Parathyroid adenoma (tissue), 2 donors: ENCODE measurements at regions not wholly inside any gene's neighbourhood (a gene's known extent, or its start where the extent isn't known, plus 50 kb on each side); places are given as distances from the start of the nearest gene placed in this dataset.

Experiments
- H2AFZ ChIP-seq: fragments of 300-600 bp; sonication (generic); one replicate; pipeline ENCODE4 v1.7.0; 2017; ENCODE audit warnings: antibody characterized with exemption, mild to moderate bottlenecking
- H3K27ac ChIP-seq: fragments of 300-600 bp; sonication (generic); one replicate; pipeline ENCODE4 v1.7.0; 2017
- H3K27me3 ChIP-seq: fragments of 300-600 bp; sonication (generic); one replicate; pipeline ENCODE4 v1.7.0; 2017; ENCODE audit warnings: low read length; ENCODE audit not compliant: control insufficient read depth, insufficient read depth
- H3K36me3 ChIP-seq: fragments of 300-600 bp; sonication (generic); one replicate; pipeline ENCODE4 v1.7.0; 2017; ENCODE audit warnings: low read length; ENCODE audit not compliant: control insufficient read depth, insufficient read depth
- H3K4me1 ChIP-seq: fragments of 300-600 bp; sonication (generic); one replicate; pipeline ENCODE4 v1.7.0; 2017; ENCODE audit warnings: control low read depth
- H3K4me2 ChIP-seq: fragments of 300-600 bp; sonication (generic); one replicate; pipeline ENCODE4 v1.7.0; 2017; ENCODE audit warnings: low read length
- H3K4me3 ChIP-seq: fragments of 300-600 bp; sonication (generic); one replicate; pipeline ENCODE4 v1.7.0; 2017; ENCODE audit warnings: low read depth, low read length
- H3K79me2 ChIP-seq: fragments of 300-600 bp; sonication (generic); one replicate; pipeline ENCODE4 v1.7.0; 2017; ENCODE audit warnings: control low read depth
- H3K9ac ChIP-seq: fragments of 300-600 bp; sonication (generic); one replicate; pipeline ENCODE4 v1.7.0; 2017; ENCODE audit warnings: mild to moderate bottlenecking
- H3K9me3 ChIP-seq: fragments of 300-600 bp; sonication (generic); one replicate; pipeline ENCODE4 v1.7.0; 2017; ENCODE audit warnings: low read length; ENCODE audit not compliant: control insufficient read depth
- CTCF ChIP-seq: fragments of 300-600 bp; sonication (generic); IDR thresholded peaks from one replicate; pipeline ENCODE4 v1.7.0; 2017; ENCODE audit warnings: antibody characterized with exemption, mild to moderate bottlenecking
- donor health status: primary hyperparathyroidism.

GRCh38 chr5:27412384-27412783, 374.0 kb upstream of the CDH9 start:
- Histone ChIP-seq H3K4me1 (no peaks in the 10 kb centered on the region), H3K79me2 (no peaks in the 10 kb centered on the region), H3K27me3 (no peaks in the 10 kb centered on the region), H3K27ac (no peak overlapping the region), H3K4me3 (no peak overlapping the region), H2AFZ (no peak overlapping the region), H3K36me3 (no peaks in the 10 kb centered on the region), H3K4me2 (no peak overlapping the region), H3K9me3 (no peaks in the 10 kb centered on the region), H3K9ac (no peak overlapping the region)
- no peak for TF ChIP-seq CTCF

- H3K9me3 ChIP-seq = no peaks in the 10 kb centered on the region
- no peak overlapping the region for H3K4me2 ChIP-seq
- no peaks in the 10 kb centered on the region for H3K36me3 ChIP-seq
- no peak for TF ChIP-seq CTCF
- no peaks in the 10 kb centered on the region for H3K4me1 ChIP-seq
- no peaks in the 10 kb centered on the region for H3K27me3 ChIP-seq
- H3K27ac ChIP-seq = no peak overlapping the region
- no peak overlapping the region for H2AFZ ChIP-seq
- no peak overlapping the region for H3K9ac ChIP-seq
- H3K4me3 ChIP-seq = no peak overlapping the region
- no peaks in the 10 kb centered on the region for H3K79me2 ChIP-seq
These were observed 367.6 kb upstream of the CDH9 start for GRCh38 chr5:27406020-27406419.

- H3K36me3 ChIP-seq = no peaks in the 10 kb centered on the region
- no peaks in the 10 kb centered on the region for H3K9me3 ChIP-seq
- H3K27me3 ChIP-seq = no peaks in the 10 kb centered on the region
- no peak overlapping the region for H3K4me3 ChIP-seq
- no peaks in the 10 kb centered on the region for H3K4me1 ChIP-seq
- no peak overlapping the region for H2AFZ ChIP-seq
- TF ChIP-seq CTCF = no peak
- H3K9ac ChIP-seq = no peak overlapping the region
- no peaks in the 10 kb centered on the region for H3K79me2 ChIP-seq
- H3K4me2 ChIP-seq = no peak overlapping the region
- no peak overlapping the region for H3K27ac ChIP-seq
These were observed 365.0 kb upstream of the CDH9 start for GRCh38 chr5:27403243-27403882.

GRCh38 chr5:27402828-27403227, 364.4 kb upstream of the CDH9 start:
- Histone ChIP-seq H3K4me3 (no peak overlapping the region), H3K79me2 (no peaks in the 10 kb centered on the region), H3K36me3 (no peaks in the 10 kb centered on the region)

More at GRCh38 chr5:27402828-27403227, 364.4 kb upstream of the CDH9 start:
- Histone ChIP-seq H3K4me2 (no peak overlapping the region), H2AFZ (no peak overlapping the region), H3K27ac (no peak overlapping the region), H3K9me3 (no peaks in the 10 kb centered on the region), H3K4me1 (no peaks in the 10 kb centered on the region), H3K9ac (no peak overlapping the region), H3K27me3 (no peaks in the 10 kb centered on the region)
- TF ChIP-seq CTCF = no peak
